ENCODE measurements at regions not wholly inside any gene's neighbourhood (a gene's known extent, or its start where the extent isn't known, plus 50 kb on each side); places are given as distances from the start of the nearest gene placed in this dataset.

- H3K4me1 ChIP-seq (ENCODE audit: control insufficient read depth in 2 of 3, insufficient read depth in 2 of 3, low read depth in 1 of 3, low read length in 3 of 3): no peaks in the 10 kb centered on the region
- DNase-seq (peak in 1 of 5 donors; percentile 54), FAIRE-seq (no peak)
- no peak overlapping the region for H3K27ac ChIP-seq (ENCODE audit: low read depth in 2 of 2, low read length in 2 of 2)
- TF ChIP-seq CTCF (IDR thresholded peaks at IDR 0.05; ENCODE audit: borderline replicate concordance, extremely low read depth, insufficient read depth): no peak
- H3K27me3 ChIP-seq (ENCODE audit: control insufficient read depth, insufficient read depth, low read length): no peaks in the 10 kb centered on the region
- peaks cover 0 to 15% (median 0%) of the 10 kb centered on the region in 3 donors for H3K9me3 ChIP-seq (ENCODE audit: control insufficient read depth in 2 of 3, insufficient read depth in 1 of 3, low read length in 3 of 3)
- intact Hi-C loops (cut with DNase I): no loop called here
- no peak overlapping the region for H3K4me3 ChIP-seq (ENCODE audit: low read length in 3 of 3)
- no peaks in the 10 kb centered on the region for H3K36me3 ChIP-seq (ENCODE audit: control insufficient read depth in 2 of 3, insufficient read depth in 3 of 3, low read length in 3 of 3)
- no peak overlapping the region for H3K9ac ChIP-seq (ENCODE audit: low read length in 3 of 3)
These were observed 73.4 kb downstream of the PLXNA1 start for GRCh38 chr3:127056281-127056680.

- H3K9ac ChIP-seq (ENCODE audit: low read length in 3 of 3): no peak overlapping the region
- intact Hi-C loops (cut with DNase I): no loop called here
- no peaks in the 10 kb centered on the region for H3K27me3 ChIP-seq (ENCODE audit: control insufficient read depth, insufficient read depth, low read length)
- DNase-seq (no peak), FAIRE-seq (no peak)
- H3K4me1 ChIP-seq (ENCODE audit: control insufficient read depth in 2 of 3, insufficient read depth in 2 of 3, low read depth in 1 of 3, low read length in 3 of 3): no peaks in the 10 kb centered on the region
- H3K36me3 ChIP-seq (ENCODE audit: control insufficient read depth in 2 of 3, insufficient read depth in 3 of 3, low read length in 3 of 3): no peaks in the 10 kb centered on the region
- no peak overlapping the region for H3K4me3 ChIP-seq (ENCODE audit: low read length in 3 of 3)
- H3K9me3 ChIP-seq (ENCODE audit: control insufficient read depth in 2 of 3, insufficient read depth in 1 of 3, low read length in 3 of 3): peaks cover 0 to 15% (median 0%) of the 10 kb centered on the region in 3 donors
- H3K27ac ChIP-seq (ENCODE audit: low read depth in 2 of 2, low read length in 2 of 2): no peak overlapping the region
- no peak for TF ChIP-seq CTCF (IDR thresholded peaks at IDR 0.05; ENCODE audit: borderline replicate concordance, extremely low read depth, insufficient read depth)
These were observed 74.1 kb downstream of the PLXNA1 start for GRCh38 chr3:127056976-127057375.

- FAIRE-seq: no peak
- intact Hi-C loops (cut with DNase I): no loop called here
- DNase-seq: no peak
These were observed 76.2 kb downstream of the PLXNA1 start for GRCh38 chr3:127059072-127059471.

More at GRCh38 chr3:127059072-127059471, 76.2 kb downstream of the PLXNA1 start:
- Histone ChIP-seq H3K36me3 (ENCODE audit: control insufficient read depth in 2 of 3, insufficient read depth in 3 of 3, low read length in 3 of 3) (no peaks in the 10 kb centered on the region), H3K4me1 (ENCODE audit: control insufficient read depth in 2 of 3, insufficient read depth in 2 of 3, low read depth in 1 of 3, low read length in 3 of 3) (no peaks in the 10 kb centered on the region), H3K4me3 (ENCODE audit: low read length in 3 of 3) (no peak overlapping the region), H3K9ac (ENCODE audit: low read length in 3 of 3) (no peak overlapping the region), H3K27me3 (ENCODE audit: control insufficient read depth, insufficient read depth, low read length) (no peaks in the 10 kb centered on the region), H3K27ac (ENCODE audit: low read depth in 2 of 2, low read length in 2 of 2) (no peak overlapping the region), H3K9me3 (ENCODE audit: control insufficient read depth in 2 of 3, insufficient read depth in 1 of 3, low read length in 3 of 3) (peaks cover 0 to 15% (median 0%) of the 10 kb centered on the region in 3 donors)
- no peak for TF ChIP-seq CTCF (IDR thresholded peaks at IDR 0.05; ENCODE audit: borderline replicate concordance, extremely low read depth, insufficient read depth)

All from kidney (tissue), 13 donors.